IMR-90 (cell line): ENCODE measurements at regions not wholly inside any gene's neighbourhood (a gene's known extent, or its start where the extent isn't known, plus 50 kb on each side); places are given as distances from the start of the nearest gene placed in this dataset.

ENCODE experiments used
- POLR2A ChIP-seq: IDR thresholded peaks from 2 replicates; pipeline ENCODE4 v1.6.1; 2012; ENCODE audit warnings: mild to moderate bottlenecking, low read depth, low read length
- RCOR1 ChIP-seq: IDR thresholded peaks from 2 replicates; pipeline ENCODE4 v1.6.1; 2012; ENCODE audit warnings: mild to moderate bottlenecking, low read length, improper control_type of control experiment; ENCODE audit not compliant: insufficient replicate concordance
- RFX5 ChIP-seq: IDR thresholded peaks from 2 replicates; pipeline ENCODE4 v1.8.0; 2012; ENCODE audit warnings: low read depth, mild to moderate bottlenecking, low read length, moderate library complexity
- TF ChIP-seq, protein P1 (sequence below): conservative IDR thresholded peaks from 2 replicates; pipeline ENCODE4 v1.5.1; 2012; ENCODE audit warnings: mild to moderate bottlenecking, low read depth, low read length, improper control_type of control experiment
- TF ChIP-seq, protein P2 (sequence below): fragments of 150-350 bp; IDR thresholded peaks from 2 replicates; pipeline ENCODE4 v1.6.1; 2017; ENCODE audit warnings: mild to moderate bottlenecking, antibody characterized with exemption, low read length, low read depth

DNA sequence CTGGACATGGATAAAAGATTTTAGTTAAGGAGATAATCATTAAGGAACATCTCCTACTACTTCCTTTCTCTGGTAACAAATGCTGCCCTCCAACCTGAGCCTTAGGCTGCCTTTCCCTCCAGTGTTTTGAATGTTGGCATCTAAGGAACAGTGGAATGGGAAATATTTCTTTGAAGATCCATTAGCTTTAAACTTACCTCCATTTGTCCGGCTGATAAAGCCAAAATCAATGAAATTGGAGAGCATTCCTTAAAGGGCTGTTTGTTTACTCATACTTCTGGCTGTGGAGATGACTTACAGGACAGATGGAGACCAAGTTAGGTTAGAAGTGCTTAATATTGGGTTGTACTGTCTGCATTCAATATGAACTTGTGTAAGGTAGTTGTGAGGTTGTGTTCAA is 439.1 kb downstream of the PLA2G4A start:
- TF ChIP-seq, protein P1, sequence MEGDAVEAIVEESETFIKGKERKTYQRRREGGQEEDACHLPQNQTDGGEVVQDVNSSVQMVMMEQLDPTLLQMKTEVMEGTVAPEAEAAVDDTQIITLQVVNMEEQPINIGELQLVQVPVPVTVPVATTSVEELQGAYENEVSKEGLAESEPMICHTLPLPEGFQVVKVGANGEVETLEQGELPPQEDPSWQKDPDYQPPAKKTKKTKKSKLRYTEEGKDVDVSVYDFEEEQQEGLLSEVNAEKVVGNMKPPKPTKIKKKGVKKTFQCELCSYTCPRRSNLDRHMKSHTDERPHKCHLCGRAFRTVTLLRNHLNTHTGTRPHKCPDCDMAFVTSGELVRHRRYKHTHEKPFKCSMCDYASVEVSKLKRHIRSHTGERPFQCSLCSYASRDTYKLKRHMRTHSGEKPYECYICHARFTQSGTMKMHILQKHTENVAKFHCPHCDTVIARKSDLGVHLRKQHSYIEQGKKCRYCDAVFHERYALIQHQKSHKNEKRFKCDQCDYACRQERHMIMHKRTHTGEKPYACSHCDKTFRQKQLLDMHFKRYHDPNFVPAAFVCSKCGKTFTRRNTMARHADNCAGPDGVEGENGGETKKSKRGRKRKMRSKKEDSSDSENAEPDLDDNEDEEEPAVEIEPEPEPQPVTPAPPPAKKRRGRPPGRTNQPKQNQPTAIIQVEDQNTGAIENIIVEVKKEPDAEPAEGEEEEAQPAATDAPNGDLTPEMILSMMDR, result no peak
- no peak for TF ChIP-seq POLR2A
- TF ChIP-seq RFX5, result no peak
- TF ChIP-seq, protein P2, sequence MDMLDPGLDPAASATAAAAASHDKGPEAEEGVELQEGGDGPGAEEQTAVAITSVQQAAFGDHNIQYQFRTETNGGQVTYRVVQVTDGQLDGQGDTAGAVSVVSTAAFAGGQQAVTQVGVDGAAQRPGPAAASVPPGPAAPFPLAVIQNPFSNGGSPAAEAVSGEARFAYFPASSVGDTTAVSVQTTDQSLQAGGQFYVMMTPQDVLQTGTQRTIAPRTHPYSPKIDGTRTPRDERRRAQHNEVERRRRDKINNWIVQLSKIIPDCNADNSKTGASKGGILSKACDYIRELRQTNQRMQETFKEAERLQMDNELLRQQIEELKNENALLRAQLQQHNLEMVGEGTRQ, result no peak
- TF ChIP-seq RCOR1, result no peak
